Coronary artery (tissue), 2 donors: ENCODE measurements at regions not wholly inside any gene's neighbourhood (a gene's known extent, or its start where the extent isn't known, plus 50 kb on each side); places are given as distances from the start of the nearest gene placed in this dataset.

Experiments
- DNase-seq: peaks from one replicate; pipeline ENCODE4 v3.0.0-alpha.2; 2017; ENCODE audit warnings: low spot score
- H3K27ac ChIP-seq, 2 donors: fragments of 200-600 bp; sonication (generic); one replicate each; pipeline ENCODE4 v1.5.1; 2016 to 2019
- H3K4me3 ChIP-seq: fragments of 200-600 bp; sonication (generic); 2 replicates; pipeline ENCODE4 v1.5.1; 2016; ENCODE audit warnings: mild to moderate bottlenecking, moderate library complexity
- TF ChIP-seq, protein P1 (sequence below): fragments of 200-600 bp; sonication (generic); IDR thresholded peaks from one replicate; pipeline ENCODE4 v1.5.1; 2019; ENCODE audit warnings: antibody characterized with exemption

DNA sequence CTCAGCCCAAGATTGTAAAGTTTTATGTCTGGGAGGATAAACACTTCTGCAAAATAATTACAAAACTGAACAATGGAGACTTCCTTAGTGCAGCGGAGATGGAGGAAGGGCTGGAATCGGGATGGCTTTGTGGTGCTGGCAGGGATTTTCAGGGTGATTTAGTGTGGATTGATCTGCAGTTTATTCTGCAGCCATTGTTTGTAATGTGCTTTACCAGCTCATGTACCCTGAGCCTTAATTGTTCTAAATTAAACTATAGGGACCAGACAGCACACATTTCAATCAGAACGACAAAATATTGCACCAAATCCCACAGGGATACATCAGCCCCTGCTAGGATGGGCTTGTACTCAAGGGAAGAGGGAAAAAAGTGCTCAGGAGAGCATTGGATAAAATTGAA, 103.2 kb upstream of the ONECUT1 start:
- TF ChIP-seq, protein P1, sequence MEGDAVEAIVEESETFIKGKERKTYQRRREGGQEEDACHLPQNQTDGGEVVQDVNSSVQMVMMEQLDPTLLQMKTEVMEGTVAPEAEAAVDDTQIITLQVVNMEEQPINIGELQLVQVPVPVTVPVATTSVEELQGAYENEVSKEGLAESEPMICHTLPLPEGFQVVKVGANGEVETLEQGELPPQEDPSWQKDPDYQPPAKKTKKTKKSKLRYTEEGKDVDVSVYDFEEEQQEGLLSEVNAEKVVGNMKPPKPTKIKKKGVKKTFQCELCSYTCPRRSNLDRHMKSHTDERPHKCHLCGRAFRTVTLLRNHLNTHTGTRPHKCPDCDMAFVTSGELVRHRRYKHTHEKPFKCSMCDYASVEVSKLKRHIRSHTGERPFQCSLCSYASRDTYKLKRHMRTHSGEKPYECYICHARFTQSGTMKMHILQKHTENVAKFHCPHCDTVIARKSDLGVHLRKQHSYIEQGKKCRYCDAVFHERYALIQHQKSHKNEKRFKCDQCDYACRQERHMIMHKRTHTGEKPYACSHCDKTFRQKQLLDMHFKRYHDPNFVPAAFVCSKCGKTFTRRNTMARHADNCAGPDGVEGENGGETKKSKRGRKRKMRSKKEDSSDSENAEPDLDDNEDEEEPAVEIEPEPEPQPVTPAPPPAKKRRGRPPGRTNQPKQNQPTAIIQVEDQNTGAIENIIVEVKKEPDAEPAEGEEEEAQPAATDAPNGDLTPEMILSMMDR, result no peak
- DNase-seq, result no peak
- H3K27ac ChIP-seq, result no peak overlapping the region
- no peak overlapping the region for H3K4me3 ChIP-seq

DNA sequence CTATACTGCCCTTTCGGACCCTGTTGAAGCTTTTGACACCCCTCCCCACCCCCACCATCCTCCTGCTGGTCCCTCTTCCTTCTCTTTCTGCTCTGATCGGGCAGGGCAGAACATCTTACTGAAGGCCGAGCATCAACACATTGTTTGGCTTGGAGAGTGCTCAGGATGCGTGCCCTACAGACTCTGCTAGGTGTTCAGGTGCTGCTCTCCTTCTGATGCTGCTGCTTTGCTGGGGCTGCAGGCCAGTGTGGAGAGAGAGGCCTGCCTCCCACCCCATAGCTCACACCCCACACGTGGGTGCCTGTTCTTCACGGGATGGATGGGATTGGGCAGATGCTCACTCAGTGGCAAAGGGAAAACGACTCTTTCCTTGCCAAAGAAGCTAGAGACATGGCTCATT, 89.8 kb upstream of the ONECUT1 start:
- TF ChIP-seq, protein P1, result no peak
- Histone ChIP-seq H3K27ac (no peak overlapping the region), H3K4me3 (no peak overlapping the region)
- no peak for DNase-seq

DNA sequence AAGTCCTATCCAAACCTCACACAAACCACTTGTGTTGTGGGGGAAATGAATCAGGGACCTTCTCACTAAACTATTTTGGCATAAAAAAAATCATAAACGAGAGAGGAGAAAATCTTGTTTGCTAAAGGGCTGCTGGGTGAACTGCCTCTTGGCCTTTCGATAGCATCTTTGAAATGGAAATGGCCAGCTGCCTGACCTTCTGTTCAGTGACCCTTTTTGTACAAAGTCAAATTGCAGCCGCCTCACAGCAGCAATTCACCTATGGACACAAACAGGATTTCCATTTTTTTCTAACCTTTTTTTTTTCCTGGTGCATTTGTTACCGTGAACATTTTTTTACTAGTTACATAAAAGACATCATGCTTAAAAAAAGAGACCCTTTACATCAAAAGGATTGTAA, 89.0 kb upstream of the ONECUT1 start:
- DNase-seq, result no peak
- TF ChIP-seq, protein P1, result no peak
- H3K4me3 ChIP-seq, result no peak overlapping the region
- no peak overlapping the region for H3K27ac ChIP-seq

DNA sequence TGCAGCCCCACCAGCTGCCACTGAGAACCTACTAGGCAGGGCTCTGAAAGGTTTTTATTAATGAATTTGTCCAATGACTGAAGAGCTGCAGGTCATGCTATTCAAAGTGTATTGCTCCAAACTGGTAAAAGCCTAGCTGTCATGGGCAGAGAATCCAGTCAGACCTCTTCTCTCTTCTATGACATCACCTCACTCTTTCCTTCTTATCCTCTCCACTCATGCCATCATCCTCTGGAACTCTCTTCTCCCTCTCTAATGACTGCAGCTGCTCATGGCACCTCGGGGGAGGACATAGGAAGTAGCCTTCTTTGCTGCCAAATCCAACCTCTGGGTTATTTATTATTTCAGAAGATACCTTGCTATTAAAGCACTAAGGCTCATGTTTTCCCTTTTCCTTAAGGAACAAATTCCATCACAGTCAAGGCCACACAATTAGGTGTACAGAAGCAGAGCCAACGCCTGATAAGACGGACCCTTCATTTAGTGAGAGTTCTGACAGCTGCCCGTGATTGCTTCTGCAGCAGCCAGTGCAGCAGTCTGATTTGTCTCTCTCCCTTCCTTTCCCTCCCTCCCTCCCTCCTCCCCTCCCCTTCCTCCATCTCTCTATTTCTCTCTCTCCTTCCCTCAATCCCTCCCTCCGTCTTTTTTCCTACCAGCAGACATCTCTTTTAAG, 87.0 kb upstream of the ONECUT1 start:
- DNase-seq, result no peak
- H3K4me3 ChIP-seq, result no peak overlapping the region

DNA sequence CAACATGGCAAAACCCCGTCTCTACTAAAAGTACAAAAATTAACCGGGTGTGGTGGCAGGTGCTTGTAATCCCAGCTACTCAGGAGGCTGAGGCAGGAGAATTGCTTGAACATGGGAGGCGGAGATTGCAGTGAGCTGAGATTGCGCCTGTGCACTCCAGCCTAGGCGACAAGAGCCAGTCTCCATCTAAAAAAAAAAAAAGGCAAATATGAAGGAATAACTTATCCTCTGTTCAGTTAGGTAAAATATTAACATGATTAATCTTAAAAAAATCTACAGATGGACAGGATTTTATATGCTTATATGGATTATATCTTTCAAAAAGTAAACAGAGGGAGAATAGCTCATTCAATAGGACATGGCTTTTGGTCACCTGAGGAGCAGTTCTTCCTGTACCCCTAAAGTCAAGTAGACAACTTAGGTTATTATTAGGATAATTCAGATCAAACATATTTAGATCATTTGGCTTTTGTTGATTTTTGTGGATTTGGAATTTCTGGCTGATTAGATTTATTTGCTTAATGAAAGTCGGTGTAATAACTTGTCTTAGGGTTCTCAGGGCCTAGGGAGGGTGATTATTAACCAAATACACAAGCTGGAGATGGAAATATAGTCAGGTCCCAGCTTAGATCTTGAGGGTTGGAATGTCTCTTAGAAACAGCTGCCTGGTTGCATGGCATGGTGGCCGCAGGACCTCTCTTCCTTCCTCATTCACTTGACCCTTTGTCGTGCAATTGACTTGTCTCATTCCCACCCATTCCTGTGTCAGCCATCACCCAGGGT, 82.1 kb upstream of the ONECUT1 start:
- Histone ChIP-seq H3K27ac (no peak overlapping the region), H3K4me3 (no peak overlapping the region)
- TF ChIP-seq, protein P1, result no peak
- no peak for DNase-seq

More for the DNA sequence above, 87.0 kb upstream of the ONECUT1 start:
- H3K27ac ChIP-seq, result no peak overlapping the region
- TF ChIP-seq, protein P1, result no peak

DNA sequence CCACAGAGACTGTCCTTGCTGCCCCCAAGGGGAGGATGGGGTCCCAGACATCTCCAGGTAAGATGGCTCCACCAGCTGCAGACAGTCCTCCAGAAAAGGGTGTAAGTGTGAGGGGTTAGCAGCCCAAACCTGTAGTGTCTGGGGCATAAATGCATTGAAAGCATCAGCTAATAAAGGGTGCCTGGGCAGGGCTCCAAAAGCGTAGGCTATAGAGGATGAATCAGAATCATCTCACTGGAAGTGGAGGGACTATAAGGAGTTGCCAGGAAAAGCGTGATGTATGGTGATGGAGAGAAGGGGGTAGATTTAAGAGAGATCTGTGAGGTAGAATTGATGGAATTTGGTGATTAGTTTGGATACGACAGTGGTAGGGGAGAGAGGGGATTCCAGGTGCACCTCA, 79.9 kb upstream of the ONECUT1 start:
- TF ChIP-seq, protein P1, result no peak
- DNase-seq, result no peak
- Histone ChIP-seq H3K27ac (no peak overlapping the region), H3K4me3 (no peak overlapping the region)

DNA sequence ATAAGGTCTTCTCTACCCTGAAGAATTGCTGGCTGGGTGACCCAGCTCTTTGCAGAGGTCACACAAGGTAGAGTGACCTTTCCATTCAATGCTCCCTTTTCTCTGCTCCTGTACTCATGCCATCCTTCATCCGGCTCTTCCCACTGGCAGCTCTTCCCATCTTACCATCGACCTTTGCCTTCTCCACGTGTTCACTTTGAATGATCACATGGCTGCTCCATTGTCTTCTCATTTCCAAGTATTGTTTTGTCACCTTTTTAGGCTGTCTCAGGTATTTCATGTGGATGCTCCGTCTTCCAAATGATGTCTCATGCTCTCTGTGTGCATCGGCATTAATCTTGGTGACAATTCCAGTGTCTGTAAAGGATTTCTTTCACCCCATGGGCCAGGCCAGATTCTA, 76.6 kb upstream of the ONECUT1 start:
- DNase-seq, result no peak
- Histone ChIP-seq H3K27ac (no peak overlapping the region), H3K4me3 (no peak overlapping the region)
- TF ChIP-seq, protein P1, result no peak
